NCI-H82 (cell line): ENCODE measurements at regions not wholly inside any gene's neighbourhood (a gene's known extent, or its start where the extent isn't known, plus 50 kb on each side); places are given as distances from the start of the nearest gene placed in this dataset.
A peak's percentile ranks its signal among the peaks of the same experiment; 100 is the strongest.

Source experiments
- DNase-seq: peaks from one replicate; lab custom pipeline; 2025; lab: John Stamatoyannopoulos, UW

DNA sequence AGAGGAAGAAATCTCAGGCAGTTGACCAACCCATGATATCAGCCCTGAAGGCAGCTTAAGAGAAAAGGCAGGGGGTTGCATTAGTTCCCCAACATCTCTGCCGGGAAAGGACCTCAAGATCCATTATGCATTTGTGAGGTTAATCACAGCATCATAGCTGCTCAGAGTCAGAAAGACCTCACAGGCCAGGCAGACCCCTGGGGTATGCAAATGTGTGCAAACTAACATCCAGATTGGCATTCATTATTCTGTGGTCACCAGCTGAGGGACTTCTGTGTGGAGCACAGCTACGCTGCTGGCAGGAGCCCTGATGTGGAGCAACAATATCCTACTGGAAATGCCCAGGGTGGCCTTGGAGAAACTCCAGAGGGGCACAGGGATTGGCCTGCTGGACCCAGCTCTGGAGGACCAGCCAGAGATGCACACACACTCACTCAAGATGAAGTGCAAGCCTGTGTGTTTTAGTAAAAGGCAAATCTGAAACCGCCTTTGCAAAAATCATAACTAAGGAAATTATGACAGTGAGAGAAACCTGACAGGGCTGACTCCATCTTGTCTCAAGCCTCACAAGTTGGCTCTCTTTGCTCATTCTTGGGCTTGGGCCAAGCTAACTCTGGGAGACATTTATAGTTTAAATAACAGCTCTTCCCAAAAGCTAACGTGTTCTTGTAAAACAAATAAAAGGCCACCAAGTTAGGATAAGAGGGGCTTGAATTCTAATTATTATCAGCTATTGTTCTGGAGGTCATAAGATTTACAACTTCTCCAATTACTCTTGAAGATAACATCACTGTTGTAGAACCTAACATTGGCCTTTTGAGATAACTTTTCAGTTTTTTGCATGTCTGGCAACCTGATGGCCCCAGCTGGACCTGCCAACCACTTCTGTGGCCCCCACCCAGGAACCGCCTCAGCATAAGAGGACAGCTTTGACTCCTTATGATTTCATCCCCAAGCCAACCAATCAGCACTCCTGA, 257.1 kb downstream of the UACA start:
- no peak for DNase-seq

DNA sequence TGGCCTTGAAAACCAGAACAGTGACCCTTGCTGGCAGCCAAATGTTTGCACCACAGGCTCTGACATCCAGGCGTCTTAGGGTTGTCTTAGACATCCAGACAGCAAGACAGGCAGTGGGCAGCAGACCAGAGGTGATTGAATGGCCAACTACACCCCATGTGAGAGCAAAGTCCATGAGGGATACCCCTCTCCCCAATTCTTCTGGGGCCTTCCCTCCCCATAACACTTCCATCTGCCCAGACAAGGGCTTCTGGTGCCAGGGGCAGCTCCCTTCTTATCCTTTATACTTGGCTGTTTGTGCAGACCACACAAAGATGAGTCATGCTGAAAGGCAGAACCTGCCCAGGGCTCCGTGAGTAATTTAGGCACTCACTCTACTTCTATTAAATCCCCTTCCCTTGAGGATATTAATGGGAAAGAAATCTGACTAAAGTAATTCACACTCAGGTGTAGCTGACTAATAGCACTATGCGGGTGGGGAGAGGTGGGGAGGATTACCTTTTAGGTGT, 257.9 kb downstream of the UACA start:
- no peak for DNase-seq

DNA sequence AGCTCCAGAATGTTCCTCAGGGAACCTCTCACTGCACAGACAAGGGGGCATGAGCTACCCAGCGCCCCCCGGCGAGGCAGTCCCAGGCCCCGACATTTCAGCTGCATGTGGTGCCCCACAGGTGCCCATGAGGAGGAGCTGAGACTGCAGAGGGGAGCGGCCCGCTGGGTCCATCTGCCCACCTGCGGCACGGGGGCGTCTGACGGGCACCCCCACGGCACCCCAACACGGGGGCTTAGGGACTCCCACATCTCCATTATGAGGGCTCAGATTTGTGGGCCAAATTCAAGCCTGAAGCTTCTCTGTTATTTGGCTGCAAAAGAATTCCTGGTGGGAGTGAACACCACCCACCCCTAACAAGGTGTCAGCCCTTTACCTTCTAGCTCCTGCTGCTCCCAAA, 258.4 kb downstream of the UACA start:
- no peak for DNase-seq

DNA sequence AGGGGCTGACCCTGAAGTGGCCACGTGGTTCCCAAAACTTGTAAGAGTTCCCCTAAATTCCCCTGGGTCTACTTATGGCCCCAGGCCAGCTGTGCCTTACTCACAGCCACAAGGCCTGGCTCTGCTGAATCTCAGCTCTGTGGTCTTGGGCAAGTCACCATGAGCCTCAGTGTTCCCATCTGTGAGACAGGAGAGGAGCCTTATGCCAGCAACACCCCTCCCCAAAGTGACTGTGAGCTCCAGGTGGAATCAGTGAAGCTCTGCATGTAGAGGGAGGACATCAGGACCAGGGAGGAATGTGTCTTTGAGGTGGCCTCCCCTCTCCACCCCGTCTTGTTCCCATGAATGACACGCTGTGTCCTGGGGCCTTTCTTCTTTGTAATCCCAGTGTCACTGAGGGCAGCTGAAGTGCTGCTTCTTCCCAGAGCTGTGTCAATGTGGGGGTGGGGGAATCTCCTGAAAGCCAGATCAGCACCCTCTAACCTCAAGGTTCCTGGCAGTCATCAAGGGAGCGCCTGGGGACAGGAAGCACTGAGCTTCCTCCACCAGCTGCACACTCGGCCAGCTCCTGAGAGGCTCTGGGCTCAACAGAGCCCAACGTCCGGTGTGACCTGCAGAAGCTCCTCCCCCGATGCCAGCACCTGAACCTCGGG, 258.9 kb downstream of the UACA start:
- DNase-seq, result peak; percentile 24

DNA sequence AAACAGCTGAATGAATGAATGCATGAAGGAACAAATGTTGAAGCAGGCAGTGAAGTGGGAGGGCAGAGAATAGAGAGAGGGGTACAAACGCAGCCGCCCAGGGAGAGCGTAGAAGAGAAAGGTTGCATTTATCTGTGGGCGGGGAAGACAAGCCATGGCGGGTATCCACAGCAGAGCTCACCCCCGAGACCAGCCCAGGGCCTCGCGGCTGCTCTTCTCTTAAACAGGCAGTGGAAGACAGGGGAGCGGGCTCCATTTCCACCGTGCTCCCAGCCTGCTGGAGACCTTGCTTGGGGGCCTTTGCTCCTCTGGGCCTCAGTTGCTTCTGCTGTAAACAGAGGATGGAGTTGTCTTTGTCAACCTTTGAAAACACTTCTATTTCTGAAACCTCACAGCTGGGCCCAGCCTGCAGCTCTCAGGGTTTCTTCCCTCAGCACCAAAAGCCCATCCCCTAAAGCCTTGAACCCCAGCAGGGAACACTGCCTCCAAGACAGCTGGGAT, 259.5 kb downstream of the UACA start:
- no peak for DNase-seq

DNA sequence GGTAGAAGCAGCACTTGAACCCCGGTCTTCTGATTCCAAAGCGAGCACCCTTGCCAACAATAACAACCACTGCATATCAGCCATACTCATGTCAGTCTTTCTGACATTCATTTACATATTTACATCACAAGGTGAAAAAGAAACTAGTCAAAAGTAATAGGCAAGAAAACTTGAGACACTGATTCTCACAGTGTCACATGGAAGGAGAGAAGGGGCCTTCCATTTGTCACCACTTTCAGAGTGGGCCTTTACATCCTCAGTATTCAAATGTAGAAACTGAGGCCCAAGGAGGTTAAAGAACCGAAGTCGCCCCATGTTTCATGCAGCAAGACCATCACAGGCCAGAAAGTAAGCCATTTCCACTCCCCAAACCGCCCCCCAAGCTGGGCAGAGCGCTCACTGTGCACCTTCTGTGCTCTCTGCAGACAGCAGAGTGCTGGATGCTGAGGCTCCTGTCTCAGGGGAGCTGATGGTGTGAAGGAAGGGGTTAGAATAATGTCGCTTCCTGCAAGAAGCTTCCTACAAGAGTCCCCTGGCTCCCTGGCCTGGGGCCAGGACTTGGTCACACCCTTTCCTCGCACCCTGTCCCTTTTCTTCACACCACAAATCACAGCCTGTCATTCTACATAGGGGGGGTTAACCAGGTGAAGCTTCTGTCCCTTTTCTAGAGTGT, 260.1 kb downstream of the UACA start:
- no peak for DNase-seq

DNA sequence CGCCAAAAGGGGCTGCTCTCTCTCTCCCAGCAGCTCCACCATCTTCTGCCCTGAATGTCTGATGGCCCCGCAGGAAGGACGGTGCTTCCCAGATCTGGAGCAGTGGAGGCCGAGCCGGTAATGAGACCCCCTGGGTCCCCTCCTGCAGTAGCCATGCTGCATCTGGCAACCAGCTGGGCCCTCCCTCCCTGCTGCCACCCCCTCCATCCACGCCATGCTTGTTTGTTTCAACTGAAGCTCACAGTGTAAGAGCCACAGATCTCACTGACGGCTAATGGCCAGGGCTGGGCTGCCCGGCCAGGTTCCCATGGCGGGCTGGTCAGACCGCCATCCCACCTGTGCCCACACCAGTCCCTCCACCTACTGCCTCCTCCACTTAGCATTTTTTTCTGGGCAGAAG, 260.8 kb downstream of the UACA start:
- no peak for DNase-seq

DNA sequence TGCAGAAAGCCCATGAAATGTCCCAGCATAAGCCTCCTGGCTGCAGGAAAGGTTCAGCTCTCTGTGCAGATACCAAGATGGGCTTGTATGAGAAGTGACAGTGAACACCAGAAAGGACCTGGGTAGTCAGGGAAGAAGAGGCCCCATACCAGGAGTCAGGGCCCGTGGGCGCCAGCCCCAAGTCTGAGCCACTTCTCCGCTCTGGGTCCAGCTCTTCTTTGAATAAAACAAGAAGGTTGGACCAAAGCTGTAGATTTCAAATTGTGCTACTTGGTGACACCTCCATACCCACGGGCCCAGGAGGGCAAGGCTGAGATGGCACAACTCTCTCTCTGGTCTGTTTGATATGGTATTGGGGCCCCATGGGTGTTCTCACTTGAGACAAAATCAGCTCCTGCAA, 261.5 kb downstream of the UACA start:
- DNase-seq, result no peak

DNA sequence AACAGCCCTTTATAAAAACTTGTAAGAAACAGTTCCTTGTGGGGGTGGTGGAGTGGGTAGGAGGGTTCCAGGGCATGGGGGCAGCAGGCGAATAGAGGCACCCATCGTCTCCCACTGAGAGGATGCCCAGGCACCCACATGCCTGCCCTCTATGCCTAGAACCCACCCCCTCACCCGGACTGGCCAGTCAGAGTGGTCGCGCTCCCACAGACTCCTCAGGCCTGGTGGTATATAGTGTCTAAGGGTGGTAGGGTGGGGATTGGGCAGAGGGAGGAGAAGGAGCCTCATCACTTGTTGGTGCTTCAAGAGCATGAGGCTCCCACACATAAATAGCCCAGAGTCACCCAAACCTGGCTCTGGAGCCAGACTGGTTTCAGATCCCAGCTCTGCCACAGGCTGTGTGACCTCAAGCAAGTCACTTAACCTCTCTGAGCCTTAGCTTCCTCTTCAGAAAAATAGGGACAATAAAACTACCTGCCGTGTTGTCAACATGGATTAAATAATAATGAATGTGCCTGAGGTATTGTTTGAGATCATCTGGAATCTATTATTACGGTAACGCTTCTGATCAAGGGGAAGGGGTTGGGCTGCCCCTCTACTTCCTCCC, 262.1 kb downstream of the UACA start:
- no peak for DNase-seq

DNA sequence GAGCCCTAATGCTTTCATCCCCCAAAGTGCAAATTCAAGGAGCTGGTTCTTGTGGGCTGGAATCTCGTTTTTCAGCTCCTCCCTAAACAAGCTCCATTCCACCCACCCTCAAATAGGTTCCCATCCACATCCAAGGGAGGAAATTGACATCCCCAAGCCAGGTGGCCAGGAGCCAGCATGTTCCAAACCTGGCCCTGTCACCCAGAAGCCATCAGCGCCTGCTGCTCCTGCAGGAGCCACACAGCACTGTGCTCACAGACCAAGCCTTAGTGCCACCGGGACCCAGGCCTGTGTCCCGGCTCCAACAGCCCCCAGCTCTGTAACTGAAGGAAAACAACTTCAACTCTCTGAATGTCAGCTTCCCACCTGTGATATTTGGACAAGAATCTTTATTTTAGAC, 263.6 kb downstream of the UACA start:
- DNase-seq, result no peak

DNA sequence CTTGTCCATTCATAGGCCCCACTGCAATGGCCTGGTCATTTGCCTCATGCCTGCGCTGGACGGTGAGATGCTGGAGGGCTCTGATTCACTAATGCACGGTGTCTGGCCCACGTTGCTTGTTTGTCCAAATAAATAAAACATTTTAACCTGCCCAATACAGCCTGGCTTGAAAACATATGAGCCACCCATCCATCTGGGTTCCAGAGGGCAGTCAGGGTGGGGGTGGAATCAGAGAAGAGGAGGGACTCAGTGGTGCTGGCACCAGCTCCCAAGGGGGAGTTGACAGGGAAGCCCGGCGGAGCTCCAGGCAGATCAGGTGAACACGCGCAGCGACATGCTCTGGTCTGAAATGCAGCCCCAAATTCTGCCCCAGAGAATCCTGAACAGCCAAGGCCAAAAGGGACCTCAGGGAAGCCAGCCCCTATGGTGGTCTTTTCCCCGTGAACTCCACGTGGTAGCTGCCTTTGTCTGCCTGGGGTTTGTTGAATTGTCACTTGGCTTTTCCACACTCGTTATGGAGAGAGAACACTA, 265.2 kb downstream of the UACA start:
- DNase-seq, result no peak

DNA sequence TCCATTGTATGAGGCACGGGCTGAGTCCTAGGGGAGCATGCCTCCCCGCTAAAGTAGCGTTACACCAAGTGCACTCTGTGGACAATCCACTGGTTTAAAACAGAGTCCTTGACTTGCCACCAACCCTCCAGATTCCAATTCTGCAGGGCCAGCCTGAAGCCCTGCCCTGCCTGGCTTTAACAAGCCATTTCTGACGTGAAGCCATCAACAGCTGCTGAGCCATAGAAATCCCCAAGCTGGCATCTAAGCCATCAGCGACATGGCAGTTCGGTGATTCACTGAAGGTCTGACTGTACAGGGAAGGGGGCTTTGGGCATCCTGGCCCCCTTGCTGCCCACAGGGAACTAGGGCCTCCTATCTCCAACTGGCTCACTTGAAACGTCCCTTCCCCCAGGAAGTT, 265.7 kb downstream of the UACA start:
- no peak for DNase-seq

DNA sequence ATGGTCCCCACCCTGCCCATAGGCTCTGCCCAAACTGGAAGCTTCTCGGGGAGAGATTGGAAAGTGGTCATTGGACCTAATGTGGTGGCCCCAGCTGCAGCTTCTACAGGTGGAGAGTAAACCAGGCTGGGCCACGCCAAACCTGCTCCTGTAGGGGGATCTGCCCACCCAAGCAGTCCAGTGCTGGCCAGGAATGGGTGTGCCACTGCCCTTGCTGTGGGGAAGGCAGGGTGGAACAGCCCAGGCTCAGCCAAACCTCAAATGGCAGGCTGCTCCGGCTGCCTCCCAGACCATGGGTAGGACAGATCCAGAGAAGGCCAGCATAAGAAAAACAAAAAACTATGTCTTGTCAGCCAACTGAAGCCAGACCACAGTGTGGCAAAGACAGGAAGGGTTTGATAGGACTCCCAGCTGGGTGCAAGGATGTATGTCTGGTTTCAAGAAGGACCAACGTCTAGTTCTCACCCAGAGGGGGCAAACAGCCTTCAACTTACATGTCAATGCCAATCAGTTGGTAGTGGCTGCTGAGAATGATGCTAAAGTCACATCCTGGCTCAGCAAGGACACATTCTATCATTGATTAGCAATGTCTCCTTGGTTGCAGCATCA, 267.3 kb downstream of the UACA start:
- DNase-seq, result no peak

DNA sequence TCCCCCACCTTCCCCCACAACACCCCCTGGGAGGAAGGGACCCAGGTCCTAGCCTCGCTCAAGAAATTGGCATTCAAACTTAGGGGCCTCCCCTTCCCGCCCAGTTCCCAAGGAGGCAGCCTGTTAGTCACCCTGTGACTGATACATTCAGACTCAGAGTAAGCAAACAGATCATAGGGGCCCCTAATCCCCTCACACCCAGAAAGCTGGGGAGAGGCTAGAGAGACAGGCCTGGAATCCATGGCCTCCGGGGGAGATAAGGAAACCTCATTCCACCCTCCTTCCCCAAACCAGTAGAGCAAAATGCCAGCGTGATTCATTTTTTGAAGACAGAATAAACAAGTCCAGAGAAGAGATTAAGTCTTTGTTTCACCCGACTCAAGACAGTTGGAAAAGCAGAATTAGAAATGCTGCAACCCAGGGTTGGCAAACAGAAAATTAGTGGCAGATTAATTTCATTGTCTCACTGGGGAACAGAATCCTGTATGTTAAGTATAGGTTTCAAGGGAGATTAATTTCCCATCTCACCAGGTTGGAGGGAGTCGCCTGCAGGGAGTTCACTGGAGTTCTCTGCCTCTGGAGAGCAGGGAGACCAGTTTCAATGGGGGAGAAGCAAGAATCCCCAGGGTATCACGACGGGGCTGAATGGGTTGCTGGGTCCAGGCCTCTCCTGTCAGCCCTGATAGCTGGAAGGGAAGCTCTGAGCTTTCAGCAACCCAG, 268.3 kb downstream of the UACA start:
- peak; percentile 88 for DNase-seq

DNA sequence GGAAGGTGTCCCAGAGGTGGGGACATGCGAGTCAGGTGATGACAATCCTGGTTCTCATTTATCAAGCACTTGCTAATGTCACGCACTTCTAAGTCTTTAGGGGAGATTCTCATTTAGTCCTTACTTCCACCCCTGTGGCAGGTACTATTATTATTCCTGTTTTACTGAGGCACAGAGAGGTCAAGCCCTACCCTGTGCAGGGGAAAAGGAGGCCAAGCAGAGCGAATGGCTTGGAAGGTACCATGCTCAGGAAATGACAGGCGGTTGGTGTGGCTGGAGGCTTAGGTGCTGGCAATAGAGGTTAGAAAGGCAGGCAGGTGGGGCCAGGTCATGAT, 268.9 kb downstream of the UACA start:
- no peak for DNase-seq

DNA sequence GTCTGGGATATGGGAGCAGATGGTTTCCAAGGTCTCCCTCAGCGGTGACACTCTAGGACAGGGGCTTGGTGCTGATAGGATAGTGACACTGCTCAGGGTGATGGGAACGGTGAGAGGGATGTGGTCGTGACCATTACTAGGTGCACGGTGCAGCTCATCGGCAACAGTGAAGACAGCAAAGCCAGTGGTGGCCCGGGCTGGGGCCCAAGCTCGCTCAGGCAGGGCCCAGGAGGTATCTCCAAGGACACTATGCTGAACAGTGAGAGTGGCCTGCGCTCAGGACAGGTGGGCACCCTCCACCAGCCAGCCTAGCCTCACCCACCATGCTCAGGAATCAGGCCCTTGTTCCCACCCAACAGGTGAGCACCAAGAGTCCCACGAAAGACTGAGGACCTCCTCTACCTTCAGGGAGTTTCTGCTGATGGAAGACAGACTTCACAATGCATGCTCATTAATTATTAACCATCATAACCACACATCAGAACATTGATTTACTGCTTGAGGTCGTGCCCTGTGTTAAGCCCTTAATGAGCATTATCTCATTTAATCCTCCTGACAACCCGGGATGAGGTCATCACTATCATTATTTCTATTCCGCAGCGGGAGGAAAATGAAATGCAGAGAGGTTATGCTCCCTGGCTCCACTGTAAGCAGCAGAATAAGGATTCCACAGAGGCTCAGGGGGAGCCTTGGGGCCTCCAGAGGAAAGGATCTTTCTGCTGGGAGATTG, 269.4 kb downstream of the UACA start:
- peak; percentile 83 for DNase-seq

DNA sequence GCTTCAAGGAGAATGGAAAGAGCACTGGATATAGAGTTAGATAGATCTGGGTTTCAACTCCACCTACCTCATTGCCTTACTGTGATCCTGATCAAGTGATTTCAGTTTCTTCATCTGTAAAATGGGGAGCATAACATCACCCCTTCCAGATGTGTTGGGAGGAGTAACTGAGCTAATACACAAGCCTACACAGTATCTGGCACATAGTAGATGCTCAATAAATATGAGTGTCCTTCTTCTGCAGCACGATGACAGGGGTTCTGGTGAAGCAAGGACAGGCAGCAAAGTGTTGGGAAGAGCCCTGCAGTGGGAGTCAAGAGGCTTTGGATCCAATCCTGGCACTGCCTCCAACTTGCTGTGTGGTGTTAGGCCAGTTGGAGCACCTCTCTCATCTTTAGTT, 270.0 kb downstream of the UACA start:
- DNase-seq, result no peak

DNA sequence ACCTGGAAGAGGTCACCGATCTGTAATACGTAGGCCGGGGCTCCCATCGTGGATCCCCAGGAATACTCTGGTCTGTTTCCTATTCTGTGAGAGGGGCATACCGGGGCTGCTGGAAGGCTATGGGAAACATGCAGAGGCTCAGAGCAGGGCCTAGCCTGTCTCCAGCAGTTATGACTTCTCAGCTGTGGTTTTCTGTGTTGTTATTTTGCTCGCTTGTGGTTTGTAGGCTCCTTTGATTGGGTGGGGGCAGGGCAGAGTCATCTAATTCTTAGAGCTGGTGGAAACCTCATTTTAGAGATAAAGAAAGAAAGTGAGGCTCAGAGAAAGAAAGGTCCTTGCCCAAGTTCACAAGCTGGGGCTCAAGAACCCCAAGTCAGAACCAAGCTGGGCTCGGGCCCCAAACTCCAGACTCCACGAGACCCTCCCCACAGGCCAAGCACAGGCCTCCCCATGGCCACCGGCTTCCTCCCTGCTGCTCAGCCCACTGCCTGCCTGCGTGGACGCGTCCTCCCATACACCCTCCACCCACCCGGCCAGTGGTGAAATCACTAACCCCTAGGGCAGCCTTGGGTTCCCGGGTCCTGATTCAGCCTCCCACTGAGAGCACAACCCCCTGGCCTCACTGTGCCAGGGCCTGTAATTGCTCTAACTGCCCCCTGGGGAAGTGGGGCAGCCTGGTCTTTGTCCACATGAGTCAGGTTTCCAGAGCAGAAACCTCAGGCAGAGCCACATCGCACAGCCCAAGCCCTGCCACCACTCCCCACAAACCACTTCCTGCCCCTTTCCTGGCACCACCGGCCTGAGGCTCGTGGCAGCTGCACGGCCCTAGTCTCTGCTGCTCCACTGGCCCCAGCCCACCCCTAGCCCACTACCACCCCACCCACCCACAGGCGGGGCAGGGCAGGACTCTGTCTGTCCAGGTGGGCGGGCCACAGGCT, 270.8 kb downstream of the UACA start:
- no peak for DNase-seq

DNA sequence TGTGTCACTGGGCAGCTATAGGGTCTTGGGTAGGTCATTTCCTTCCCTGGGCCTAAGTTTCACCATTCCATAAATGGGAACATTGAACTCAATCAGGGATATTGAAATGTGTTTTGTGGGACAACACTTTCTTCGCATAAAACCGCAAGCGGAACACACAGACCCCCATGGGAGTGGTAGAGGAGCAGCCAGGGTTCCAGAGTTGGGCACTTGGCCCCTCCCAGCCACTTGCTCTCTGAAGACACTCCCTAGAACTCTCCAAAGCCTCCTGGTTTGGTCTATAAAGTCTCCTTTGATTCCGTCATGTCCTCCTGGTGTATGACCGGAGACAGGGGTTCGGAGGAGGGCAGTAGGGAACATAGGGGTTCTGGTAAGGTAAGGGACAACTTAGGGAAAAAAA, 271.7 kb downstream of the UACA start:
- DNase-seq, result no peak
